ENCODE measurements at regions not wholly inside any gene's neighbourhood (a gene's known extent, or its start where the extent isn't known, plus 50 kb on each side); places are given as distances from the start of the nearest gene placed in this dataset.

- TF ChIP-seq CTCF (IDR thresholded peaks at IDR 0.05 in 8 of 11, conservative IDR thresholded peaks at IDR 0.05 in 3 of 11) (no peak), POLR2A (IDR thresholded peaks at IDR 0.05) (no peak), POLR2AphosphoS5 (IDR thresholded peaks at IDR 0.05) (no peak)
Observed at GRCh38 chr1:55305735-55306134, 90.6 kb upstream of the USP24 start.
